Activated T-helper 9 cell treated with anti-CD3 and anti-CD28 coated beads, Interleukin-2, amount 50 U/mL, for 16 hours (primary cell): ENCODE measurements at regions not wholly inside any gene's neighbourhood (a gene's known extent, or its start where the extent isn't known, plus 50 kb on each side); places are given as distances from the start of the nearest gene placed in this dataset.

Source experiments
- DNase-seq: peaks from one replicate; pipeline ENCODE4 v3.0.0-alpha.2; 2020; ENCODE audit warnings: low read depth

DNA sequence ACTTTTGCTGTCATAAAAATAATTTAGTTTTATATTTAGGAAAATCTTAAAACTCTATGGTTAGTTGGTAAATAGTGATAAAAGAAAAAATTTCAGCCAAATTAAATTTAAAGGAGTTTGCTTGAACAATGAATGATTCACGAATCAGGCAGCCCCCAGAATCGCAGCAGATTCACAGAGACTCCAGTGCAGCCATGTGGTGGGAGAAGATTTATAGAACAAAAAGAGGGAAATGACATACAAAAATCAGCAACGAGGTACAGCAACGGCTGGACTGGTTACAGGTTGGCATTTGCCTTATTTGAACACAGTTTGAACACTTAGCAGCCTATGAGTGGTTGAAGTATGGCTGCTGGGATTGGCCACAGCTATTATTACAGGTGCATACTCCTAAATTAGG is 96.4 kb upstream of the MYCBP2 start:
- no peak for DNase-seq

DNA sequence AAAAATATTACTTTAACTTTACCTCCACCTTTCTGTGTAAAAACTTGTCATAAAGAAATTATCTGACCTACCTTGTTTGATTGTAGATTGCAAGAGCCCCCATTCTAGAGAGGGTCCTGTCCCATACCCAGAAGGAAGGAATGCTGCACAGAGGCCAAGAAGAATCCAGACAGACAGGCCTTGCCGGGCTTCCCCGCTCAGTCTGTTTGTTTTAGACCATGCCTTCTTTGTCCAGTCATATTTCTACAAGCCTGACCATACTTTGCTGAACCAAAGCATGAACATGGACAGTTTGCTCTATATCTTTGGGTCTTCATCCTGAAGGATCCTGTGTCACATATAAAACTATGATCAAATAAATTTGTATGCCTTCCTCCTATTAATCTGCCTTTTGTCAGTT is 95.8 kb upstream of the MYCBP2 start:
- DNase-seq, result no peak

DNA sequence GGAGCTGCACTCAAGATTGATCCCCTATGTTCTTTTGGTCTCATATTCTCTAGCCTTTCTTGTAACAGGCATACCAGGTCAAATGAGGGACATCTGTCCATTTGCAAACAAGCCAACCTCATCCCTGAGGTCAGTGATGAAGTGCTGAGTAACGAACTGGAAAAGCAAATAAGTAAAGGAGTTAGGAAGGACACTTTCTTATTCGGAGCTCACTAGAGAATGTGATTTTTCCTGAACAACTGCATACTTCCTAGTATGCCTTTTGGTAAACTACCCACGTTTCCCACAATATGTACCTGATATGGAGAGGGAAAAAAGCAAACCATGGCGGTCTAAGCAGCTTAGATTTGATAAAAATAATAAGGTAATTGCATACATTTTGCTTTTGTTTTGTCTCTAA is 91.0 kb upstream of the MYCBP2 start:
- DNase-seq, result no peak

DNA sequence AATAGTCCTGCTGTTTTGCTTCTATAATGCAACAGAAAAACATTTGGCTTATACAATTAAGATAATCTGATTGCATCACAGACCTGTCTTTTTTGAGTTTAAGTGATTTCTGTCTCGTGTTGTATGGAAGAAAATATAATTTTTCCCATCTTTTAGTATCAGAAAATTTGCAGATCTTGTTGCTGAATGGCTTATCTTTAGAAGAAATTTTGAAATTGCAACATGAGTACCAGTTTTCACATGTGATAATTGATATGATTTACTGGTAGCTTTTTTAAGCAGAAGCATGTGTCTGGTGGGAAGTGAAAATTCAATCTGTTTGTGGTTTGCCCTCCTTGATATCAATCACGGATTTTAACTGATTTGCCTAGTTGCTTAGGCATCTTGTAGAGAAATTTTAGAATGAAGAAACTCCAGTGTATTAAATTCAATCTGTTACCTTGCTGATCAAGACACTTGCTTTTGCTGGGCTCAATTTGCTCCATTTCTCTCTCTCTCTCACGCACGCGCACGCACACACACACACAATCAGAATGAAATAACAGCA is 89.8 kb upstream of the MYCBP2 start:
- DNase-seq, result no peak

DNA sequence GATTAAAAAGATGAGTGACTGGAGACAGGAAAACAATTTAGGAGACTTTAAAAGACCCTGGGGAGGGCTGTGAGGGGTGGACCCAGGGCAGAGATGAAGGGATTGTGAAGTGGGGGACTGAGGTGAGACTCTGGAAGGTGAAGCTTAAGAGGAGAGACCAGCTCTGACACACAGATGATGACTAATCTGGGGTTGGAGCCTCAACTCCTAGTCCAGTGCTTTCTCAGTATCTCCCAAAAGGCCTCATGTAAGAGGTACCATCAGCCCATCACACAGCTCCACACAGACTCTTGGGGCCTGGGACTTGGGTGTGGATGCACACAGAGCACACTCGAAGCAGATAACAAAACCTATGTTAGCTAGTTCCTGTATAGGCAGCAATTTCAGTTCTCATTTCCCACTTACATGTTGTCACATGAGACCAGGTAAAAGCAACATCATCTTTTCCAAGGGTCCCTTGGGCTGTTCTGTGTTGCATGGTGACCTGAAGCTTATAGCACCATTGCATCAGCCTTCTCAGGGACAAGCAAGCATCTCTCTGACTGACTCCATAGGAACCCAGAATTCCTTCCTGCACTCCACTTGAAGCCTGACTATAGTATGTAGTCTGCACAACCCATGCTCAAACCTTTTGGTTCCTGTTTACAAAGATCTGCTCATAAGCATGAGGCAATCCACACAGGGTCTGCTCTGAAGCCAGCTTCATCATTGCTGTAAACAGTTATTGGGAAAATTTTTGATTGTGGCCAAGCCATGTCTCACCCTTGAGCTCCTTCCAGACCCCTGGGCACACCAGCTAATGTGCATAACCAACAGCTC is 88.6 kb upstream of the MYCBP2 start:
- DNase-seq, result no peak

DNA sequence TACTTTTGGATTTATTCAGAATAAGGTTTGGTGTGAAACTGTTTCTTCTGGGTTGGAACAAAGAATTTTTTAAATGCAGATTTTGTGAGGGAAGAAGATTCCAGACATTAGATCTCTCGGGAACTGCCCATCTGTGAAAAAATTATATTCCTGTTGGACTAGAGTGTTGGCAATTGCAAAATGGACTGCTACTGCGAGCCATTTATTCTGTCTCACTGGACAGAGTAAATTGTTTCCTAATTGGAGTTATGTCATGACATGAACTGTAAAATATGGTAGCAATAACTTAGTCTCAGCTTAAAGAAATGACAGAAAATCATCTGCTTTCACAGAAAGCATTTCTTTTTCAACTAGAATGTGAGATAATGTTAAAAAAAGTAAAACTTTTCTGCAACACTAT is 86.0 kb upstream of the MYCBP2 start:
- DNase-seq, result no peak

DNA sequence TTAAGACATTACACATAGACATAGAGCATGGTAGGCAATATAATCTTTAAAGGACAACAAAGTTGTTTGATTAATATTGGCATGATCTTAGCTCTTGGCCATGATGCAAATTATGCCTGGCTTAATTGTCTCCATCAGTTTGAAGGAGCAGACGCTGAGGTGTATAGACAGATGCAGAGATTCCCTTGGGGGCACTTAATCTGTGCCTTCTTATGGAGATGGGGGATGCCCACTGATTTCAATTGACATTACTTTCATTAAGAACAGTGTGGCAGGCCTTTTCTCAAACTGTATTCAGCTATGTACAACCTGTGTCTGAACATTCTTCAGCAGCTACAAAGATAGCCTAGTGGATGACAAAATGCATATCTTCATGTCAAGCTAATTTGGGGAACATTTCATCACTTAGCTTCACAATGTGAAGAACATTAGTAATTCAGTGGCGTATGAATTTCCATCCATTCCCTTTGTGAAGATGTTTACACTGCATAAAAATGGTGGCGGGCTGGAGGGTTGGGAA is 85.3 kb upstream of the MYCBP2 start:
- DNase-seq, result no peak

DNA sequence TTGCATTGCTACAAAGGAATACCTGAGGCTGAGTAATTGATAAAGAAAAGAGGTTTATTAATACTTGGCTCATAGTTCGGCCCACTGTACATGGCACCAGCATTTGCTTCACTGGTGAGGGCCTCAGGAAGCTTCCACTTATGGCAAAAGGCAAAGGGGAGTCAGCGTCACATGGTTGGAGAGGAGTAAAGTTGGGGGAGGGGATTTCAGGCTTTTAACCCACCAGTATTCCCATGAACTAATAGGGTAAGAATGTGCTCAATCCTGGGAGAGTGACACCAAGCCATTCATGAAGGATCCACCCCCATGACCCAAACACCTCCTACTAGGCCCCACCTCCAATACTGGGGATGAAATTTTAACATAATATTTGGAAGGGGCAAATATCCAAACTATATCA is 82.5 kb upstream of the MYCBP2 start:
- DNase-seq, result no peak

DNA sequence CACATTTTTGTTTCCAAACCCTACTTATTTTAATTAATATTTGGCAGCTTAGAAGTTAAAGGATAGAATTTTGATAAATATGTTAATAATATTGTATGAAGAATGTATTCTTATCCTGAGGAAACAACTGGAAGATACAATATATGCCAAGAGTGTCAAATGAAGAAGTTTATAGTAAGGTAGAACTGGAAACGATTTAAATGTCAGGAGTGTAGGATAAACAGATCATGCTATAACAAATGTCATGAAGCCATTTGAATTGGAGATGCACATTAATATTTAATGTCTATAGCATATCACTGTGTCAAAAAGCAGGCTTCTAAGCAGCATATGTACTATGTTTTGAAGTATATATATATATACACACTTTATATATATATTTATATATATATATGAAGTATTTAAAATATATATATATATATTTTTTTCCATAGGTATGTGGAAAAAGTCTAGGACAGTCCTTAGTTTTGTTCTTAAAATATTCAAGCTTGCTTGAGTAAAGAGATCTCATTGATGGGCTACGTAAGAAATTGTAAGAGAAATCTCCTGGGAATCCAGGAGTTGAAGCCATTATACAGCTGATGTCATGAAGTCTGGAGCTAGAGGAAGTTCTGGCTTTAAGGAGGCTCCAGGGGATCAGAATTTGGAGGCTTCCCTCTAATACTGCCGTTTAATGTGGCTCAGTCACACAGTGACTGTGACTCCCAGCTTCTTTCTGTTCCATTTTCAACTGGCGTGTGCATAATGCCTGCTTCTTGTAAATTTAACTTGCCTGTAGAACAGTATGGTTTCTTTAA is 79.9 kb upstream of the MYCBP2 start:
- DNase-seq, result no peak

DNA sequence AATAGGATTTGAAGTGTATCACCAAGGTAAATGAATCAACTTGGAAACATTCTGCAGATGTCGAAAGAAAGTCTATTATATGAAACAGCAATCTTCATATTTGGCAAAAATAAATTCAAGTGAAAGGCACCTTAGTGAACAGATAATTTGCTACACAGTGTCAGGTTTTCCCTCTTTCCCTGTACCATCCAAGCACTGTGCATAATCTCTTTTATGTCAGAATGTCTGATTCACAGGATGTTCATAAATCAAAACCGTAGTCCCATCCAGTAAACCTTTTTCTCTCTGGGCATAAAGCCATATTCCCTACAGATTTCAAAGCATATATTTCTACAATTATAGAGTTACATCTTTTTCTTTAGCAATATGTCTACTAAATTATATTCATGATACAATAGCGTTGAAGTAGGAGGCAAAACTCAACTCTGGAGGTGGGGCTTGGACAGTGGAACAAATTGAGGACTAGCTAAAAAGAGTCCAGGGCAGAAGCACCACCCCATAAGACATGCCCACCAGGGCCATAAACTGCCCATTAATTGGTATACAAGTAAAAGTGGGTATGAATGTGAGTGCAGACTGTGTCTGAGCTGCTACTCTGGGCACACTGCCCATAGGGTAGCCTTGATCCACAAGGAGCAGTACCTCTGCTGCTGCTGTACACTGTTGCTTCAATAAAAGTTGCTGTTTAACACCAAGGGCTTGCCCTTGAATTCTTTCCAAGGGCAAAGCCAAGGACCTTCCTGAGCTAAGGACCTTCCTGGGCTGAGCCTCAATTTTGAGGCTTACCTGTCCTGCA is 72.1 kb upstream of the MYCBP2 start:
- DNase-seq, result no peak

DNA sequence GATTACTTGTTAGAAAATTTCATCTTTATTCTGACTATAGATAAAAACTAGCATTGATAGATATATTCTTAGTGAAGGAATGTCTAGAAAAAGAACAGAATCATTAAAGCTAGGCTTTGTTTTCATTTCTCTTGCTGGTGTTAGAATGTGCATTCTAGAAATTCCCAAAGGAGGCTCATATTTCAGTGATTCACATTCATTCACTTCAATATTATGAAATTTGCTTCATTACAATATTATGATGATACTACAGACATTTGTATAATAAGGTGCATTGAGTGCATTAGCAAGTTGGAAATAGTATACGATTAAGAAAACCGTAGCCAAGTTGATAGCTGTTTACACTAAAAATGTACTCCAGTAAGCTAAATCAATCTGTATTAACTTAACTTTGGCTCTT is 70.7 kb upstream of the MYCBP2 start:
- DNase-seq, result no peak

DNA sequence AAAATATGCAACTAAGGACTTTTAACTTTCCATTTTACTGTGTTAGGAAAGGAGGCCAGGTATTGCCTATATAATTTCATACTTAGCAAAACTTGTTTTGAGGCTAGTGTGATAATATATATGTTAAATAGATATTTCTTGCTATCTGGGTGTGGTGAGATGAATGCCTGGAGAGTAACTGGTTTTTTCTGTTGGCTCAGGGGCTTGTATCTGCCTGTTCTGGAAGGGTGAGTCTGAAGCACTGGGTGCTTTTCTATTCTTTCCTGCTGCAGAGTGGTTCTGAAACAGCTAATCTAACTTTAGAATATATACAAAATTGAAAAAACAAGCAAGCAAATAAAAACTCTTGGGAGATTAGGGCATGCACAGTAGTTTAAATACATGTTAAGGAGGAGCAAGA is 64.6 kb upstream of the MYCBP2 start:
- no peak for DNase-seq

DNA sequence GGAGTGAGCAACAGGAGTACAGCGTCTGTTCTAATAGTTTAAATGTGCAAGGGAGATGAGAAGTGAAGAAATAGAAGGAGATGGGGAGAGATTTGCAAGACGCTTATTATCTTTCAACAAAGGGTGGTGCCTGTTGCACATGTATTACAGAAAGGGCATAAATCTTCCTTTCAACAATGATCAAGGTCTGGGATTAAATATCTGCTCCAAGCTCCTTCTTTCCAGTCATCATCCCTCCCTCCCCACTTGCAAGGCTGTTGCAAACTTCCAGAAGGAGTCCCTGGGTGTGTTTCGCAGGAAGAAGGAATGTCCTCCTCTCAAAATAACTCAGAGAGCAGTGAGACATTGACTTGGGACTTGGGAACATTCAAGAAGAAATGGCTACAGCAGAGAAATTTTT is 63.5 kb upstream of the MYCBP2 start:
- no peak for DNase-seq

DNA sequence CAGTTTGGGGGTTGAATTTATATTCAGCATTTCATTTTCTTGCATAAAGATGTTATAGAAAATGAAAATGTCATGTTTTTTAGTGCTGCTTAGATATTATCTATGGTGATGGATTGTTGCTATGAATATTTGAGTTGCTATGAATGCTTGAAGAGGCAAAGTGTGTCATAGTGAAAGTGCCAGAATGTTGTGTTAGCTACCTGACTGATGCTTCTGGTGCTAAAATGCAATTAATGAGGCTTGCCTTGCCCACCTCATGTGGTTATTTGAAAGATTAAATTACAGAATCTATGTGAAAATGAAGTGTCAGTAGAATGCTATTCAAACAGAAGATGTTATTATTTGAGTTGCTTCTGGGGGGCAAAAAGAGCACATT is 62.7 kb upstream of the MYCBP2 start:
- DNase-seq, result no peak

DNA sequence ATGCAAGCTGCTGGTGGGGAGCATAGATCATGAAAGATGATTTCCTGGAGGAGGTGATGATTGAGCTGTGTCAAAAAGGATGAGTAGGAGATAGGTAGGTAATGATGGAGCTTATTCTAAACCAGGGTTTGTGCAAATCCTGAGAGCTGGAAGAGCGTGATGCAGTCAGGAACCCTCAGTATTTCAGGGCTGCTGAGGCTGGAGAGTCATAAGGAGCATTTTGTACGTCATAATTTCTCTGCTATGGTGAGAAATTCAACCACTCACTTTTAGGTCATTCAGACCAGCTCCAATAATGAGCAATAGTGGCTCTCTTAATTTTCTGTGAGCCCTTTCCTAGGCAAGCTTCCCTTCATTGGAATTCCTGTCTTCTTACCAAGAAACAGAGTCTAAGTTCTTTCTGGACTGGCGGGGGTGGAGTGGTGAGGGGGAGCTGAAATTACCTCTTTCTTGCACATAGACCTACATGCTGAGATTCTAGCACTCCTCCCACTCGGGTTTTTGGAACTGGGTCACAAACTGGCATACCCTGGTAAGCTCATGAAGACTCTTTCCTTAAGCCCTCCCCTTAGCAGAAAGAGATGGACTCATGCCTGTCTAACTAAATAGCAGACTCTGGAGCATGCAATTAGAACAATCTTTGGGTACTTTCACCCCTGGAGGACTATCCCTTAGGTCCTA is 62.2 kb upstream of the MYCBP2 start:
- DNase-seq, result no peak

DNA sequence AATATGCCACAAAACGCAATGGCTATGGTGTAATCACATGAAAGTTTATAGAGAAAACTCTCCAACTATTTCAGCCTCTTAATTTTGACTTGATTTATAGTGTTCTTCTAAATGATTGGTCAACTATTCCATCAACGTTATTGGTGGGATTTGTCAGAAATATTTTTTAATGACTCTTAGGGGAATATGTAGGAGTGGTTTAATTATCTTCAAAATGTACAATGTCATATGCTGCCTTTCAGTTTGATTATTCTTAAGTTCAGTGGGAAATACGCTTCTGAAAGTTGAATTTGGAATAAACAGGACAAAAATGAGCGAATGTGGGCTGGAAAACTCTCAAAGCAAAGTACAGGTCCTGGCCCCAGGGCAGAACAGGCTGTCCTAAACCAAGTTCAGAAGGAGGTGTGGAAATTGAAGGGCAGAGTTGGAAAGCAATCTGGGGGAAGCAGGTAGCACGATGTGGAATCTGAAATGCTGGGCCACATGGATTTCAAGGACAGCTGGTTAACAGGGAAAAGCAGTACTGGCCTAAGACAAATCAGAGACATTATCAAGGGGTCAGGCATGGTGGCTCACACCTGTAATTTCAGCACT is 60.8 kb upstream of the MYCBP2 start:
- no peak for DNase-seq

DNA sequence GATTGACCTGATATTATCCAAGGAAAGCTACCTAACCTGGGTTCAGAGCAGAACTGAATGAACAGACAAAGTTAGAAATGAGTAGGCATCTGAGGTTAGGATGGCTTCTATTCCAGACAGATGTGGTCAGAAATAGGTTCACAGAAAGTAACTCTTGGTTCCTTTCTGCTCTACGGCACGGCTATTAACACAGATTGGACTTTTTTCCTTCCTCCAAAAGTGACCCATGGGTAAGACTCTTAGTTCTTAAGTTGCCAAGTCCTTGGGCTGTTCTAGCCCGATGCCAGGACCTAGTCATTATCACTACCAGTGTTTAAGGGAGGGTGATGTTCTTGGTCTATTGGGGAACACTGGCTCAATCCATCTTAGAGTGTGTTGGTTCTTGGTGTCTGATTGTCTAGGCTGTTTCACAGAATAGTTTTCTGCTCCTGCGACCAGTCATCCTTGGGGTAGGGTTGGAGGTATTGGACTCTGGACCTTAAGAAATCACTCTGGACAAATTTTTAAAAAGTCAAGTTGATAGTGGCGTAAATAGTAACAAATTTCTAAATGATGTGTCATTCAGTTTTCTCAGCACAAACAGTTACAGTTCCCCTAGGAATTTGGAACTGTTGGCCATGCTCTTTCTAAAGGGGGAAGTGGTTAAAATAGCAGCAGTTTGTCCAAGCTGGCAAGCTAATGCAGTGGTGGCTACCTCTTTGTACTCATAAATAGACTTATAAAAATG is 60.1 kb upstream of the MYCBP2 start:
- DNase-seq, result no peak

DNA sequence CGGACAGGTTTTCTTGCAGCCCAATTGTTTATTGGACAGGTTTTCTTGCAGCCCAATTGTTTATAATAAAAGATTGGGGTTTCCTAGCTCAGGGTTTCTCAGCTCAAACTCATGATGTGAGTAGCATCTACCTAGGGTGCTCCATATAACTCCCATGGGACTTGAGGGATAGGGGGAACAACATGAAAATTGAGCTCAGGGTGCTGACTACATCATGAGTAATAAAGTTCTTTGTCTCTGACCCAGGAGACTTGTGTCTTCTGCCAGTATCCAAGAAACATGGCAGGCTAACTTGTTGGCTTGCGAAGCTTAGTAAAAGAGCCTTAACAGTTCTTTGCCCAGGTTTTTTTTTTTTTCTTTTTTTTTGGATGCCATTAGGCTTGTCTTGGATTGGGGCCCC is 59.2 kb upstream of the MYCBP2 start:
- no peak for DNase-seq

DNA sequence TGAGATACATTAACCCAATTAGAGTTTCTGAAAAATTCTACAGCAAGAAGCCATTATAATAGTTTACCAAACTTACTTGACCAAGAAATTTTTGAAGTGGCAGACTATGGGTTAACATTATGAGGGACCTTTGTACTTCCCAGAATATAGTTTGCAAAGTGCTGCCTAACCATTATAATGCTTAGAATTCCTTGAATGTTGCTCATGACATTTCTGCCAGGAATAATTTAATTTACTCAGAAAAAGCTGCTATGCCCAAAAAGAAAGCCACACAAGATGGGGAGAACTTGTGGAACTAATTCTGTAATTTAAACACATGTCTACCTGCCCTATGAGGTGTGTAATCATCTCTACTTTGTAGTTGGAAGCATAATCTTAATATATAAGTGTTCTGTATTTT is 58.1 kb upstream of the MYCBP2 start:
- no peak for DNase-seq

DNA sequence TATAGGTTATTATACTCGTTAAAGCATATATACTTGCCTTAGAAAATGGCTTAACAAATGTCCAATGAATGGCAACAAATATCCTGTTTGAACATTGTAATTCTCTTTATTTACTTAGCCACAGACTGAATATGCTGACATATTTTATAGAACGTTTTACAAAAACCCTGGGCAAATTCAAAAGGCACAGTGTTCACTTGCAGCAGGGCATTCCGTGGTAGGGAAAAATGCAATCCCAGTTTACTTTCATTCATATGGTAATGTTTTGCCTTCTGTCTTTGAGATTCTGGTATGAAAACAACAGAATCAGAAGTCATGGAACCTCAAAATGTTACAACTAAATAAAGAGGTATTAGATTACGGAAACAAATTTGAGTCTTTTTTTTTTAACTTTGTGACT is 56.2 kb upstream of the MYCBP2 start:
- DNase-seq, result no peak

DNA sequence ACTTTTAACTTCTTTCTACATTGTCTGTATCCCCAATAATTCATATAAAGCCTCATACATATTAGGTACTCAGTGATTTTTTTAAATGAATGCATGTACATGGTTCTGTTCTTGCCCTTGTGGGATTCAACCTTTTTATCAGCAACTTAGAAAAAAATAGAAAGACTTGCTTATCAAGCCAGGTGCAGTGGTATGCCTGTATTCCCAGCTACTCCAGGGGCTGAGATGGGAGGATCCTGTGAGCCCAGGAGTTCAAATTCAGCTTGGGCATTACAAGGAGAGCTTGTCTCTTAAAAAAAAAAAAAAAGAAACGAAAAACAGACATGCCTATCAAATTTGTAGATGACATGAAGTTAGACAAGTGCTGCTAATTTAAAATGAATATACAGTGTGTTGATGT is 54.2 kb upstream of the MYCBP2 start:
- no peak for DNase-seq
